ENCODE measurements at regions not wholly inside any gene's neighbourhood (a gene's known extent, or its start where the extent isn't known, plus 50 kb on each side); places are given as distances from the start of the nearest gene placed in this dataset.
"Not testable (repeated sequence)": the region's sequence is repeated elsewhere in the genome, so short reads cannot be mapped to it uniquely, and the experiment has no call there.

DNA sequence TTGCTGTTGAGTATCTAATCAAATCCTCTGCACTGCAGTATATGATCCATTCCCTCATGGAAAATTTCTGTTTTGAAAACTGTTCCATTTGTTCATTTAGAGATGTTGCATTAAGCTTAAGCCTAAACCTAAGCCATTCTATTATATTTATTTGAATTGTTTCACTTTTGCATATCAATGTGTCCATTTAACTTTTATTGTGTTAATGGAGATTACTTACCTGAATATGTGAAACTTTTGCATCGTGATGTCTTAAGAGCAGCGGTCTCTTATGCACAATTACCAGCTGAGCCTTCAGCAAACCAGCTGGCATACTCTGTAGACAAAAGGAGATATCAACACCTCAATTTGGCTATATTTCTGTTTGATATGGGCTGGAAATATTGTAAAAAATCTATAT, 922.5 kb upstream of the FBXO33 start:
- H3K4me1 Mint-ChIP-seq, result no peaks in the 10 kb centered on the region
- H3K9me3 Mint-ChIP-seq, result peaks cover 4% of the 10 kb centered on the region
- TF ChIP-seq, protein P1, sequence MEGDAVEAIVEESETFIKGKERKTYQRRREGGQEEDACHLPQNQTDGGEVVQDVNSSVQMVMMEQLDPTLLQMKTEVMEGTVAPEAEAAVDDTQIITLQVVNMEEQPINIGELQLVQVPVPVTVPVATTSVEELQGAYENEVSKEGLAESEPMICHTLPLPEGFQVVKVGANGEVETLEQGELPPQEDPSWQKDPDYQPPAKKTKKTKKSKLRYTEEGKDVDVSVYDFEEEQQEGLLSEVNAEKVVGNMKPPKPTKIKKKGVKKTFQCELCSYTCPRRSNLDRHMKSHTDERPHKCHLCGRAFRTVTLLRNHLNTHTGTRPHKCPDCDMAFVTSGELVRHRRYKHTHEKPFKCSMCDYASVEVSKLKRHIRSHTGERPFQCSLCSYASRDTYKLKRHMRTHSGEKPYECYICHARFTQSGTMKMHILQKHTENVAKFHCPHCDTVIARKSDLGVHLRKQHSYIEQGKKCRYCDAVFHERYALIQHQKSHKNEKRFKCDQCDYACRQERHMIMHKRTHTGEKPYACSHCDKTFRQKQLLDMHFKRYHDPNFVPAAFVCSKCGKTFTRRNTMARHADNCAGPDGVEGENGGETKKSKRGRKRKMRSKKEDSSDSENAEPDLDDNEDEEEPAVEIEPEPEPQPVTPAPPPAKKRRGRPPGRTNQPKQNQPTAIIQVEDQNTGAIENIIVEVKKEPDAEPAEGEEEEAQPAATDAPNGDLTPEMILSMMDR (conservative IDR thresholded peaks at IDR 0.05), result no peak

DNA sequence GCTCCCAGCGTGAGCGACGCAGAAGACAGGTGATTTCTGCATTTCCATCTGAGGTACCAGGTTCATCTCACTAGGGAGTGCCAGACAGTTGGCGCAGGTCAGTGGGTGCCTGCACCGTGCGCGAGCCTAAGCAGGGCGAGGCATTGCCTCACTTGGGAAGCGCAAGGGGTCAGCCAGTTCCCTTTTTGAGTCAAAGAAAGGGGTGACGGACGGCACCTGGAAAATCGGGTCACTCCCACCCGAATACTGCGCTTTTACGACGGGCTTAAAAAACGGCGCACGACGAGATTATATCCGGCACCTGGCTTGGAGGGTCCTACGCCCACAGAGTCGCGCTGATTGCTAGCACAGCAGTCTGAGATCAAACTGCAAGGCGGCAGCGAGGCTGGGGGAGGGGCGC, 915.9 kb upstream of the FBXO33 start:
- Mint-ChIP-seq H3K4me1 (peaks cover 10% of the 10 kb centered on the region), H3K4me3 (peak overlapping the region; percentile 94), H3K27ac (ENCODE audit: unreplicated experiment) (peak overlapping the region; percentile 98)
- peak; percentile 12 for DNase-seq (ENCODE audit: low read depth, low spot score)
- not testable (repeated sequence) for H3K36me3 Mint-ChIP-seq (ENCODE audit: low read depth); H3K27me3 Mint-ChIP-seq (ENCODE audit: low read depth); H3K9me3 Mint-ChIP-seq

More for the DNA sequence above, 922.5 kb upstream of the FBXO33 start:
- Mint-ChIP-seq H3K4me3 (no peak overlapping the region), H3K27me3 (ENCODE audit: low read depth) (no peaks in the 10 kb centered on the region), H3K27ac (ENCODE audit: unreplicated experiment) (no peak overlapping the region), H3K36me3 (ENCODE audit: low read depth) (no peaks in the 10 kb centered on the region)
- no peak for DNase-seq (ENCODE audit: low read depth, low spot score)

GRCh38 chr14:40347675-40348074, 915.4 kb upstream of the FBXO33 start:
- Mint-ChIP-seq H3K9me3 (no peaks in the 10 kb centered on the region), H3K36me3 (ENCODE audit: low read depth) (no peaks in the 10 kb centered on the region), H3K4me3 (peak overlapping the region; percentile 94), H3K4me1 (peaks cover 10% of the 10 kb centered on the region), H3K27me3 (ENCODE audit: low read depth) (no peaks in the 10 kb centered on the region), H3K27ac (ENCODE audit: unreplicated experiment) (peak overlapping the region; percentile 98)
- TF ChIP-seq, protein P1 (conservative IDR thresholded peaks at IDR 0.05), result no peak
- DNase-seq (ENCODE audit: low read depth, low spot score), result no peak

GRCh38 chr14:40346275-40346674, 914.0 kb upstream of the FBXO33 start:
- TF ChIP-seq, protein P1 (conservative IDR thresholded peaks at IDR 0.05), result no peak
- Mint-ChIP-seq H3K4me1 (peaks cover 10% of the 10 kb centered on the region), H3K36me3 (ENCODE audit: low read depth) (no peaks in the 10 kb centered on the region), H3K27ac (ENCODE audit: unreplicated experiment) (no peak overlapping the region), H3K27me3 (ENCODE audit: low read depth) (no peaks in the 10 kb centered on the region), H3K4me3 (peak overlapping the region; percentile 54), H3K9me3 (no peaks in the 10 kb centered on the region)
- DNase-seq (ENCODE audit: low read depth, low spot score), result no peak

- no peak for DNase-seq (ENCODE audit: low read depth, low spot score)
- Mint-ChIP-seq H3K4me3 (no peak overlapping the region), H3K27me3 (ENCODE audit: low read depth) (no peaks in the 10 kb centered on the region), H3K9me3 (no peaks in the 10 kb centered on the region), H3K4me1 (peaks cover 10% of the 10 kb centered on the region), H3K36me3 (ENCODE audit: low read depth) (no peaks in the 10 kb centered on the region), H3K27ac (ENCODE audit: unreplicated experiment) (no peak overlapping the region)
- TF ChIP-seq, protein P1 (conservative IDR thresholded peaks at IDR 0.05), result no peak
Measured at GRCh38 chr14:40345334-40345733, 913.1 kb upstream of the FBXO33 start.

DNA sequence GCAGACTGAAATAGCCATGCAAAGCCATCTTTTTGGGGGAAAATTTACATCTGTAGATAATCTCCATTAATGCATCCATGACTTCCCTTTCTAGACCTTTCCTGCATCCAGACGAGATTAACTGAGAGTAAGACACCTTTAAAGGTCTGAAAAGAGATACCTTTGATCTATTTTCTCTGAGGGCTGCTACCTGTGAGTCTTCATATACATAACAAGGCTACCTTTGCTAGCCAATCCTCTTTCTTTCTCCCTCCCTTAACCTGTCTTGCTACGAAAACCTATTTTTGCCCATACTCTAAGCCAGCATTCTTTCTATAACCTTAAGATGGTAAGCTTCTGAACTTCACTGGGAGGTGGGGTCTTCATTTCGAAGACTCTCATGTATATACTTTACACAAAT, 908.5 kb upstream of the FBXO33 start:
- DNase-seq (ENCODE audit: low read depth, low spot score), result no peak
- H3K36me3 Mint-ChIP-seq (ENCODE audit: low read depth), result no peaks in the 10 kb centered on the region
- no peak overlapping the region for H3K27ac Mint-ChIP-seq (ENCODE audit: unreplicated experiment)

More for the DNA sequence above, 908.5 kb upstream of the FBXO33 start:
- H3K4me3 Mint-ChIP-seq, result no peak overlapping the region
- TF ChIP-seq, protein P1 (conservative IDR thresholded peaks at IDR 0.05), result no peak
- H3K4me1 Mint-ChIP-seq, result no peaks in the 10 kb centered on the region
- no peaks in the 10 kb centered on the region for H3K9me3 Mint-ChIP-seq
- H3K27me3 Mint-ChIP-seq (ENCODE audit: low read depth), result no peaks in the 10 kb centered on the region

All from neural crest cell (in vitro differentiated cells).